HFF-Myc (cell line): ENCODE measurements at regions not wholly inside any gene's neighbourhood (a gene's known extent, or its start where the extent isn't known, plus 50 kb on each side); places are given as distances from the start of the nearest gene placed in this dataset.
"Not testable (repeated sequence)": the region's sequence is repeated elsewhere in the genome, so short reads cannot be mapped to it uniquely, and the experiment has no call there.

ENCODE experiments used
- DNase-seq: peaks from one replicate; pipeline ENCODE4 v3.0.0-alpha.2; 2011; ENCODE audit warnings: low read depth; ENCODE audit errors: extremely low read depth
- H3K4me3 ChIP-seq: replicated peaks from 2 replicates; pipeline ENCODE4 v1.5.1; 2011; ENCODE audit warnings: low read depth, mild to moderate bottlenecking, control low read depth, low read length
- TF ChIP-seq, protein P1 (sequence below): IDR thresholded peaks from 2 replicates; pipeline ENCODE4 v1.5.1; 2012; ENCODE audit warnings: mild to moderate bottlenecking, low read depth, low read length, control low read depth; ENCODE audit errors: missing control alignments

DNA sequence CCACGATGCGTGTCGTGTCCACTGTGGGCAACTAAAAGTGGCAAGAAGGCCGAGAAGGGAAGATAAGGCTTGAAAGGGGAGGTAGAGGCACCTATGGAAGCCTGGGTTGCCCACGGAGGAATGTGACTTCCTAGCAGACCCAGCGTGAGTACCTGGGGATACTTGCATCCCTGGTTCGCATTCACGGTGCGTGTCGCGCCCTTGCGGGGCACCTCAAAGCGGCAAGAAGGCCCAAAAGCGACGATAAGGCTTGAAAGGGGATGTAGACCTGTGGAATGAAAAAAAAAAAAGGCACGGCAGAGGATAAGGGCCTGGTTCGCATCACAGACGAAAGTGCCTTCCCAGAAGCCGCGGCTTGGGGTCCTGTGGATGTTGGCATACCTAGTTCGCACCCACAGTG lies 282.9 kb downstream of the ALG10 start:
- DNase-seq: no peak
- TF ChIP-seq, protein P1, sequence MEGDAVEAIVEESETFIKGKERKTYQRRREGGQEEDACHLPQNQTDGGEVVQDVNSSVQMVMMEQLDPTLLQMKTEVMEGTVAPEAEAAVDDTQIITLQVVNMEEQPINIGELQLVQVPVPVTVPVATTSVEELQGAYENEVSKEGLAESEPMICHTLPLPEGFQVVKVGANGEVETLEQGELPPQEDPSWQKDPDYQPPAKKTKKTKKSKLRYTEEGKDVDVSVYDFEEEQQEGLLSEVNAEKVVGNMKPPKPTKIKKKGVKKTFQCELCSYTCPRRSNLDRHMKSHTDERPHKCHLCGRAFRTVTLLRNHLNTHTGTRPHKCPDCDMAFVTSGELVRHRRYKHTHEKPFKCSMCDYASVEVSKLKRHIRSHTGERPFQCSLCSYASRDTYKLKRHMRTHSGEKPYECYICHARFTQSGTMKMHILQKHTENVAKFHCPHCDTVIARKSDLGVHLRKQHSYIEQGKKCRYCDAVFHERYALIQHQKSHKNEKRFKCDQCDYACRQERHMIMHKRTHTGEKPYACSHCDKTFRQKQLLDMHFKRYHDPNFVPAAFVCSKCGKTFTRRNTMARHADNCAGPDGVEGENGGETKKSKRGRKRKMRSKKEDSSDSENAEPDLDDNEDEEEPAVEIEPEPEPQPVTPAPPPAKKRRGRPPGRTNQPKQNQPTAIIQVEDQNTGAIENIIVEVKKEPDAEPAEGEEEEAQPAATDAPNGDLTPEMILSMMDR: no peak
- no peak overlapping the region for H3K4me3 ChIP-seq

DNA sequence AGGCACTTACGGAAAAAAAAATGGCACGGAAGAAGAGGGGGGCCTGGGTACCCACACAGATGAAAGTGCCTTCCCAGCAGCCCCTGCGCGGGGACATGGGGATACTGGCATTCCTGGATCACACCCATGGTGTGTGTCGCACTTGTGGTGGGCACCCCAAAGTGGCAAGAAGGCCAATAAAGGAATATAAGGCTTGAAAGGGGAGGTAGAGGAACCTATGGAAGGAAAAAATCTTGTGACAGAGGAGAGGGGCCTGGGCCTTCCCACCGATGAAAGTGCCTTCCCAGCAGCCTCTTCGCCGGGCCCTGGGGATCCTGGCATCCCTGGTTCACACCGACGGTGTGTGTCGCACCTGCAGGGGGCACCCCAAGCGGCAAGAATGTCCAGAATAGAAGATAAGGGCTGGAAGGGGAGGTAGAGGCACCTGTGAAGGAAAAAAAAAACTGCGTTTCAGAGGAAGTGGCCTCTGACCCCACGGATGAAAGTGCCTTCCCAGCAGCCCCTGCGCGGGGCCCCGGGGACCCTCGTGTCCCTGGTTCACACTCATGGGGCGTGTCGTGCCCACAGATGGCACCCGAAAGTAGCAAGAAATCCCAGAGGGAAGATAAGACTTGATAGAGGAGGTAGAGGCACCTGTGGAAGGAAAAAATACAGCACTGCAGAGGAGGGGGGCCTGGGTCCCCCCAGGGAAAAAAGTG lies 284.0 kb downstream of the ALG10 start:
- DNase-seq: no peak
- no peak overlapping the region for H3K4me3 ChIP-seq

DNA sequence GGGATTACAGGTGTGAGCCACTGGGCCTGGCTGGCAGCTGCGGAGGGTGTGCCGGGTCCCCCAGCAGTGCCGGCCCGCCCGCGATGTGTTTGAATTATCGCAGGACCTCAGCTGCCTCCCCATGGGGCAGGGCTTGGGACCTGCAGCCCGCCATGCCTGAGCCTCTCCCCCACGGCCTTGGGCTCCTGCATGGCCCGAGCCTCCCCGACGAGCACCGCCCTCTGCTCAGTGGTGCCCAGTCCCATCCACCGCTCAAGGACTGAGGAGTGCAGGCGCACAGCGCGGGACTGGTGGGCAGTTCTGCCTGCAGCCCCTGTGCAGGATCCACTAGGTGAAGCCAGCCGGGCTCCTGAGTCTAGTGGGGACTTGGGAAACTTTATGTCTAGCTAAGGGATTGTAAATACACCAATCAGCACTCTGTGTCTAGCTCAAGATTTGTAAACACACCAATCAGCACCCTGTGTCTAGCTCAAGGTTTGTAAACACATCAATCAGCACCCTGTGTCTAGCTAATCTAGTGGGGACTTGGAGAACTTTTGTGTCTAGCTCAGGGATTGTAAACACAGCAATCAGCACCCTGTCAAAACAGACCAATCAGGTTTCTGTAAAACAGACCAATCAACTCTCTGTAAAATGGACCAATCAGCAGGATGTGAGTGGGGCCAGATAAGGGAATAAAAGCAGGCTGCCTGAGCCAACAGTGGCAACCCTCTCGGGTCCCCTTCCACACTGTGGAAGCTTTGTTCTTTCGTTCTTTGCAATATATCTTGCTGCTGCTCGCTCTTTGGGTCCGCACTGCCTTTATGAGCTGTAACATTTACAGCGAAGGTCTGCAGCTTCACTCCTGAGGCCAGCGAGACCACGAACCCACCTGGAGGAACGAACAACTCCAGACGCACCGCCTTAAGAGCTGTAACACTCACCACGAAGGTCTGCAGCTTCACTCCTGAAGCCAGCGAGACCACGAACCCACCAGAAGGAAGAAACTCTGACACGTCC lies 287.8 kb downstream of the ALG10 start:
- H3K4me3 ChIP-seq, DNase-seq: not testable (repeated sequence)

More for the DNA sequence above, 284.0 kb downstream of the ALG10 start:
- TF ChIP-seq, protein P1: no peak

DNA sequence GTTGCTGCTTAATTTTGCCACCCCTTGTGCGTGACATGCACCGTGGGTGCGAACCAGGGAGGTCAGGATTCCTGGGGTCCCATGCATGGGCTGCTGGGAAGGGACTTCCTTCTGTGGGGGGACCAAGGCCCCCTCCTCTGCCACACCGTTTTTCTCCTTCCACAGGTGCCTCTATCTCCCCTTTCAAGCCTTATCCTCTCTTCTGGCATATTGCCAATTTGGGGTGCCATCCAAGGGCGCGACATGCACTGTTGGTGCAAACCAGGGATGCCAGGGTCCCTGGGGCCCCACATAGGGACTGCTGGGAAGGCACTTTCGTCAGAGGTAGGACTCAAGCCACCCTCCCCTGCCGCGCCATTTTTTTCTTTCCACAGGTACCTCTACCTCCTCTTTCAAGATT lies 289.0 kb downstream of the ALG10 start:
- no peak overlapping the region for H3K4me3 ChIP-seq
- no peak for DNase-seq
- TF ChIP-seq, protein P1: no peak

DNA sequence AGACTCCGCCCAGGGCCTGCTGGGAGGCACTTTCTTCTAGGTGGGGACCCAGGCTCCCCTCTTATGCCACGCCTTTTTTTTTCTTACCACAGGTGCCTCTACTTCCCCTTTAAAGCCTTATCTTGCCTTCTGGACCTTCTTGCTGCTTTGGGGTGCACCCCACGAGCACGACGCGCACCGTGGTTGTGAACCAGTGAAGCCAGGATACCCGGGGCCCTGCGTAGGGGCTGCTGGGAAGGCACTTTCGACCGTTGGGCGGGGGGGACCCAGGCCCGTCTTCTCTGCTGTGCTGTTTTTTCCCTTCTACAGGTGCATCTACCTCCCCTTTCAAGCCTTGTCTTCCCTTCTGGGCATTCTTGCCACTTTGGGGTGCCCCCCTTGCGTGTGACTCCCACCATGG lies 305.4 kb downstream of the ALG10 start:
- TF ChIP-seq, protein P1: no peak
- DNase-seq: no peak
- H3K4me3 ChIP-seq: no peak overlapping the region

DNA sequence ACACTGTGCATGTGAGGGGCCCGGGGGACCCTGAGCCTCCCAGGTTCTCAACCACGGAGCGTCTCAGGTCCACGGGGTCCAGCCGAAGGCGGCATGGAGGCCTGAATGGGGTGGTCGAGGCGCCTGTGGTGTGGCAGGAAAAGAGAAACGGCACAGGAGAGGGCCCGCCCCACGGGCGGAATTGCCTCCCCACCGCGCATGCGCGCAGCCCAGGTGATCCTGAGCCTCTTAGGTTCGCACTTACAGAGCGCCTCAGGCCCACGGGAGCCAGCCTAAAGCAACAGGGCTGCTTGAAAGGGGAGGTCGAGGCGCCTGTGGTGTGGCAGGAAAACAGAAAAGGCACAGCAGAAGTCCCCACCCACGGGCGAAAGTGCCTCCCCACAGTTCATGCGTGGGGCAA lies 311.0 kb downstream of the ALG10 start:
- no peak overlapping the region for H3K4me3 ChIP-seq
- TF ChIP-seq, protein P1: no peak
- DNase-seq: no peak

DNA sequence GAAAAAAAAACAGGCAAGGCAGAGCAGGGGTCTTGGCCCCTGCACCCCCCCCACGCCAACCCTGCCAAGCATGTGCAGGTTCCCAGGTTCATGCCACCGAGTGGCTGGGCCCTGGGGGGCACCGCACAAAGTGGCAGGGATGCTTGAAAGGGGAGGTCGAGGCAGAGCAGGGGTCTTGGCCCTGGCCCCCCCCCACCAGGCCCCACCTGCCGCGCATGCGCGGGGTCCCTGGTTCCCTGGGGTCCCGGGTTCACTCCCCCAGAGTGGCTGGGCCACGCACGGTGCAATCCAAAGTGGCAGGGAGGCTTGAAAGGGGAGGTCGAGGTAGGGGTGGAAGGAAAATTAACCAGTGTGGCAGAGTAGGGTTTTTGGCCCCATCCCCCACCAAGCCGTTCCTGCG lies 312.2 kb downstream of the ALG10 start:
- DNase-seq: no peak
- TF ChIP-seq, protein P1: no peak
- no peak overlapping the region for H3K4me3 ChIP-seq
